ENCODE measurements at regions not wholly inside any gene's neighbourhood (a gene's known extent, or its start where the extent isn't known, plus 50 kb on each side); places are given as distances from the start of the nearest gene placed in this dataset.
"Not testable (repeated sequence)": the region's sequence is repeated elsewhere in the genome, so short reads cannot be mapped to it uniquely, and the experiment has no call there.

DNA sequence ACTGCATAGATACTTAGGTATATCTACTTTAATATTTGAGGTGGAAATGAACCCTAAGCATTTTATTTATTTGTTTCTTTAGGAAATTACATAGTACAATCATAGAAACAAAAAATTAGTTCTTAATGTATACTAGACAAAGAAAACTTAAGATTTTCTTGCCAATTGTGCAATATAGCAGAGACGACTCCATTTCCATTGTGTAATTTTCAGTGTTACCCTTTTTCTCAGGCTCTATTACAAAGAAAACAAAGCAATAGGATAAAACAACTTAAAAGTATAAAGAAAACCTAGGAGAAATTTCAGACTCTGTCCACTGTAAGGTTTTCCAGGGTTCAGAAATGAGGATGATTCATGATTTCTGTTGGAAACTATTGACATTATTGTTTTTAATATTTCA is 89.0 kb upstream of the SERTAD2 start:
- H3K9ac ChIP-seq (ENCODE audit: insufficient read length, low read depth), result no peak overlapping the region

GRCh38 chr2:64743739-64744330 is 90.1 kb upstream of the SERTAD2 start:
- Histone ChIP-seq H3K9ac (ENCODE audit: insufficient read length, low read depth) (no peak overlapping the region), H3K4me1 (ENCODE audit: insufficient read depth, insufficient read length) (no peaks in the 10 kb centered on the region), H3K27me3 (ENCODE audit: insufficient read depth, insufficient read length) (no peaks in the 10 kb centered on the region), H3K4me3 (ENCODE audit: insufficient read length, low read depth) (no peak overlapping the region), H3K36me3 (ENCODE audit: insufficient read depth, insufficient read length, low read length) (no peaks in the 10 kb centered on the region), H3K9me3 (ENCODE audit: insufficient read depth, low read length) (no peaks in the 10 kb centered on the region)
- TF ChIP-seq ZNF274 (IDR thresholded peaks at IDR 0.05; ENCODE audit: low read depth, low read length) (no peak), SUZ12 (IDR thresholded peaks at IDR 0.05; ENCODE audit: extremely low read depth, insufficient read depth, insufficient read length) (no peak), YY1 (IDR thresholded peaks at IDR 0.05; ENCODE audit: insufficient read depth, insufficient read length) (no peak)
- no peak for DNase-seq (ENCODE audit: low read depth, low spot score)

More for the DNA sequence above, 89.0 kb upstream of the SERTAD2 start:
- no peaks in the 10 kb centered on the region for H3K4me1 ChIP-seq (ENCODE audit: insufficient read depth, insufficient read length)
- no peaks in the 10 kb centered on the region for H3K9me3 ChIP-seq (ENCODE audit: insufficient read depth, low read length)
- no peak overlapping the region for H3K4me3 ChIP-seq (ENCODE audit: insufficient read length, low read depth)
- H3K36me3 ChIP-seq (ENCODE audit: insufficient read depth, insufficient read length, low read length), result no peaks in the 10 kb centered on the region
- DNase-seq (ENCODE audit: low read depth, low spot score), result no peak
- TF ChIP-seq ZNF274 (IDR thresholded peaks at IDR 0.05; ENCODE audit: low read depth, low read length) (no peak), SUZ12 (IDR thresholded peaks at IDR 0.05; ENCODE audit: extremely low read depth, insufficient read depth, insufficient read length) (no peak), YY1 (IDR thresholded peaks at IDR 0.05; ENCODE audit: insufficient read depth, insufficient read length) (no peak)
- H3K27me3 ChIP-seq (ENCODE audit: insufficient read depth, insufficient read length), result no peaks in the 10 kb centered on the region

DNA sequence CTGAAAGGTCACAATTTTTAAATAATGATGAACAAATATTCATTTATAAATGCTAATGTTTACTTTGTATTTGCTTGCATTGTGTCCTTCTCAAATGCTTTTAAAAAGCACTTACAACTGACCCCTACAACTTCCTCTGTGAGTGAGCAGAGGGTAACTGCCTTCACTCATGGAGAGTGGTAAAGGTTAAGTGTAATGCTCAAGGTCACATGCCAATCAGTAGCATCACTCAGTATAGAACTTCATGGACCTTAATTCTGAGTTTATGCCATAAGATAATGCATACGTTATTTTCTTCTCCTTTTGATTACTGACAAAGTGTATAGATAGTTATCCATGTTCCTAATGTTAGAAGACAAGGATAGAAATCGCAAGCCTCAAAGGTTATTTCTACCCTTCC is 91.8 kb upstream of the SERTAD2 start:
- Histone ChIP-seq H3K4me1 (ENCODE audit: insufficient read depth, insufficient read length) (no peaks in the 10 kb centered on the region), H3K9me3 (ENCODE audit: insufficient read depth, low read length) (no peaks in the 10 kb centered on the region), H3K27me3 (ENCODE audit: insufficient read depth, insufficient read length) (peaks cover 5% of the 10 kb centered on the region), H3K36me3 (ENCODE audit: insufficient read depth, insufficient read length, low read length) (no peaks in the 10 kb centered on the region), H3K9ac (ENCODE audit: insufficient read length, low read depth) (no peak overlapping the region), H3K4me3 (ENCODE audit: insufficient read length, low read depth) (no peak overlapping the region)
- TF ChIP-seq ZNF274 (IDR thresholded peaks at IDR 0.05; ENCODE audit: low read depth, low read length), result no peak
- DNase-seq (ENCODE audit: low read depth, low spot score), result no peak

DNA sequence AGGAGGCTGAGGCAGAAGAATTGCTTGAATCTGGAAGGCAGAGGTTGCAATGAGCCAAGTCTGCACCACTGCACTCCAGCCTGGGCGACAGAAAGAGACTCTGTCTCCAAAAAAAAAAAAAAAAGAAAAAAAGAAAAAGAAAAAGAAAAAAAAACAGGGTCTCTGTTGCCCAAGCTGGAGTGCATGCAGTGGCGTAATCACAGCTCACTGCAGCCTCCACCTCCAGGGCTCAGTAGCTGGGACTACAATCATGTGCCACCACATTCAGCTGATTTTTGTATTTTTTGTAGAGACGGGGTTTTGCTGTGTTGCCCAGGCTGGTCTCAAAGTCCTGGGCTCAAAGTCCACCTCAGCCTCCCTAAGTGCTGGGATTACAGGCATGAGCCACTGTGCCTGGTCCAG is 94.0 kb upstream of the SERTAD2 start:
- not testable (repeated sequence) for DNase-seq (ENCODE audit: low read depth, low spot score); H3K9me3 ChIP-seq (ENCODE audit: insufficient read depth, low read length); H3K4me1 ChIP-seq (ENCODE audit: insufficient read depth, insufficient read length); H3K4me3 ChIP-seq (ENCODE audit: insufficient read length, low read depth); H3K9ac ChIP-seq (ENCODE audit: insufficient read length, low read depth); H3K36me3 ChIP-seq (ENCODE audit: insufficient read depth, insufficient read length, low read length)
- peaks cover 11% of the 10 kb centered on the region for H3K27me3 ChIP-seq (ENCODE audit: insufficient read depth, insufficient read length)

GRCh38 chr2:64748147-64748546 is 94.4 kb upstream of the SERTAD2 start:
- no peaks in the 10 kb centered on the region for H3K36me3 ChIP-seq (ENCODE audit: insufficient read depth, insufficient read length, low read length)
- TF ChIP-seq YY1 (IDR thresholded peaks at IDR 0.05; ENCODE audit: insufficient read depth, insufficient read length) (no peak), SUZ12 (IDR thresholded peaks at IDR 0.05; ENCODE audit: extremely low read depth, insufficient read depth, insufficient read length) (no peak)
- H3K27me3 ChIP-seq (ENCODE audit: insufficient read depth, insufficient read length), result peaks cover 12% of the 10 kb centered on the region
- peaks cover 3% of the 10 kb centered on the region for H3K4me1 ChIP-seq (ENCODE audit: insufficient read depth, insufficient read length)
- H3K9me3 ChIP-seq (ENCODE audit: insufficient read depth, low read length), result no peaks in the 10 kb centered on the region
- DNase-seq (ENCODE audit: low read depth, low spot score), result no peak
- H3K9ac ChIP-seq (ENCODE audit: insufficient read length, low read depth), result no peak overlapping the region
- H3K4me3 ChIP-seq (ENCODE audit: insufficient read length, low read depth), result no peak overlapping the region

GRCh38 chr2:64748561-64748960 is 94.8 kb upstream of the SERTAD2 start:
- peaks cover 12% of the 10 kb centered on the region for H3K27me3 ChIP-seq (ENCODE audit: insufficient read depth, insufficient read length)
- no peaks in the 10 kb centered on the region for H3K36me3 ChIP-seq (ENCODE audit: insufficient read depth, insufficient read length, low read length)
- no peak for TF ChIP-seq YY1 (IDR thresholded peaks at IDR 0.05; ENCODE audit: insufficient read depth, insufficient read length)
- no peak for TF ChIP-seq SUZ12 (IDR thresholded peaks at IDR 0.05; ENCODE audit: extremely low read depth, insufficient read depth, insufficient read length)
- TF ChIP-seq ZNF274 (IDR thresholded peaks at IDR 0.05; ENCODE audit: low read depth, low read length), result no peak
- peaks cover 3% of the 10 kb centered on the region for H3K4me1 ChIP-seq (ENCODE audit: insufficient read depth, insufficient read length)
- no peaks in the 10 kb centered on the region for H3K9me3 ChIP-seq (ENCODE audit: insufficient read depth, low read length)
- DNase-seq (ENCODE audit: low read depth, low spot score), result no peak
- no peak overlapping the region for H3K9ac ChIP-seq (ENCODE audit: insufficient read length, low read depth)
- H3K4me3 ChIP-seq (ENCODE audit: insufficient read length, low read depth), result no peak overlapping the region

- Histone ChIP-seq H3K36me3 (ENCODE audit: insufficient read depth, insufficient read length, low read length) (no peaks in the 10 kb centered on the region), H3K9ac (ENCODE audit: insufficient read length, low read depth) (no peak overlapping the region), H3K9me3 (ENCODE audit: insufficient read depth, low read length) (no peaks in the 10 kb centered on the region), H3K27me3 (ENCODE audit: insufficient read depth, insufficient read length) (peaks cover 12% of the 10 kb centered on the region), H3K4me1 (ENCODE audit: insufficient read depth, insufficient read length) (peaks cover 3% of the 10 kb centered on the region), H3K4me3 (ENCODE audit: insufficient read length, low read depth) (peak overlapping the region; percentile 67)
- TF ChIP-seq YY1 (IDR thresholded peaks at IDR 0.05; ENCODE audit: insufficient read depth, insufficient read length), result no peak
- no peak for TF ChIP-seq ZNF274 (IDR thresholded peaks at IDR 0.05; ENCODE audit: low read depth, low read length)
- TF ChIP-seq SUZ12 (IDR thresholded peaks at IDR 0.05; ENCODE audit: extremely low read depth, insufficient read depth, insufficient read length), result no peak
- DNase-seq (ENCODE audit: low read depth, low spot score), result no peak
These were observed 95.7 kb upstream of the SERTAD2 start for GRCh38 chr2:64749446-64749845.
